SK-N-MC (cell line): ENCODE measurements at regions not wholly inside any gene's neighbourhood (a gene's known extent, or its start where the extent isn't known, plus 50 kb on each side); places are given as distances from the start of the nearest gene placed in this dataset.
"Not testable (repeated sequence)": the region's sequence is repeated elsewhere in the genome, so short reads cannot be mapped to it uniquely, and the experiment has no call there.

Source experiments
- DNase-seq: peaks from one replicate; pipeline ENCODE4 v3.0.0-alpha.2; 2011; ENCODE audit warnings: low read depth, low spot score
- H3K27ac ChIP-seq: fragments of 200-600 bp; sonication (generic); 2 replicates; pipeline ENCODE4 v1.5.1; 2016; ENCODE audit warnings: mixed run types
- H3K36me3 ChIP-seq: fragments of 200-600 bp; sonication (generic); 2 replicates; pipeline ENCODE4 v1.6.1; 2017; ENCODE audit warnings: antibody characterized with exemption, low read length, mixed read lengths; ENCODE audit not compliant: insufficient read depth
- H3K4me3 ChIP-seq: fragments of 200-600 bp; sonication (generic); 2 replicates; pipeline ENCODE4 v1.5.1; 2016
- H3K9ac ChIP-seq: fragments of 200-600 bp; sonication (generic); 2 replicates; pipeline ENCODE4 v1.8.0; 2017; ENCODE audit warnings: mixed run types, mixed read lengths; ENCODE audit not compliant: insufficient read length
- H3K9me3 ChIP-seq: fragments of 200-600 bp; sonication (generic); 2 replicates; pipeline ENCODE4 v1.6.1; 2017; ENCODE audit warnings: low read depth, mild to moderate bottlenecking, antibody characterized with exemption, low read length, moderate library complexity, mixed read lengths
- EZH2 ChIP-seq: fragments of 200-600 bp; sonication (generic); IDR thresholded peaks from one replicate; pipeline ENCODE4 v1.6.1; 2017; ENCODE audit warnings: antibody characterized with exemption
- FOXP2 ChIP-seq: optimal IDR thresholded peaks from 2 replicates; pipeline ENCODE3; 2011; ENCODE audit warnings: mild to moderate bottlenecking, moderate library complexity; ENCODE audit not compliant: insufficient read depth; ENCODE audit errors: extremely low read length, control extremely low read depth
- POLR2AphosphoS5 ChIP-seq: IDR thresholded peaks from 2 replicates; pipeline ENCODE4 v1.6.1; 2012; ENCODE audit warnings: mild to moderate bottlenecking, low read depth, low read length, borderline replicate concordance

GRCh38 chr3:8329598-8329997 lies 172.0 kb upstream of the LMCD1 start:
- Histone ChIP-seq H3K27ac (no peak overlapping the region), H3K4me3 (no peak overlapping the region)

DNA sequence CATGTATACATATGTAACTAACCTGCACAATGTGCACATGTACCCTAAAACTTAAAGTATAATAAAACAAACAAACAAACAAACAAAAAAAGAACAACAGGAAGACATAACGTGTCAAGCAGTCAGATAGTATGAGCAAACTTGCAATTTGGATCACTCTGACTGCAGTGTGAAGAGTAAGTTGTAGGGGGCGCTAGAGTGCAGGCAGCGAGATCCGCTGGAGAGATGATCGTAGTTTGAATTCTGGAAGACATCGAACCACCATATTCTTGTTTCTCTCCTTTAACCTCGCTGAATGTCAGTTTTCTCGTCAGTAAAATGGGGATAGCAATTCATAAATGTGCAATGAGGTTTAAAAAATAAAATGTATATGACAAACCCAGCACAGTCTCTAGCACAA lies 165.2 kb upstream of the LMCD1 start:
- no peaks in the 10 kb centered on the region for H3K36me3 ChIP-seq
- no peak for TF ChIP-seq POLR2AphosphoS5
- no peak for TF ChIP-seq FOXP2
- no peak for TF ChIP-seq EZH2
- no peak overlapping the region for H3K4me3 ChIP-seq
- no peak overlapping the region for H3K9ac ChIP-seq
- H3K27ac ChIP-seq: no peak overlapping the region
- no peaks in the 10 kb centered on the region for H3K9me3 ChIP-seq
- DNase-seq: no peak

More at GRCh38 chr3:8329598-8329997, 172.0 kb upstream of the LMCD1 start:
- Histone ChIP-seq H3K9me3 (no peaks in the 10 kb centered on the region), H3K36me3 (no peaks in the 10 kb centered on the region), H3K9ac (no peak overlapping the region)
- no peak for DNase-seq
- TF ChIP-seq EZH2: no peak
- no peak for TF ChIP-seq FOXP2
- no peak for TF ChIP-seq POLR2AphosphoS5

GRCh38 chr3:8338424-8338823 lies 163.2 kb upstream of the LMCD1 start:
- TF ChIP-seq EZH2 (no peak), POLR2AphosphoS5 (no peak), FOXP2 (no peak)
- DNase-seq: no peak
- Histone ChIP-seq H3K27ac (no peak overlapping the region), H3K4me3 (no peak overlapping the region), H3K9ac (no peak overlapping the region), H3K9me3 (no peaks in the 10 kb centered on the region), H3K36me3 (no peaks in the 10 kb centered on the region)

DNA sequence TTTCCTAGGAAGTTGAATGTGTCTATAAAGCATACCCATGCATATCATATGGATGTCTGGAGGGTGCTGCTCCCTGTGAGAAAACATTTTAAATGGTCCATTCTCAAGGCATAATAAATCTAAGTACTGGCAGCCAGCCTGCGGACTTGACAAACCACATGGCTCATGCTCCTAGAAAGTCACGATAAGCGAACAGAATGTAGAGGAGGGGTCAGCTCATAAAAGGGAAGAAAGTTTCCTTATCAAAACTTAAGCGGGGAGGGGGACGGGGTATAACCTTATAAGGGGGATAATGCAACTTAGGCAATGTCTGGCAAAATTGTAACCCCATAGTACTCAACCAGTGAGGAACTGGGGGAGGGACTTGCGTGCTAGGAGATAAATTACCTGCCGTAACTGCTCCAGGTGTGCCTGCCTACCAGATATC lies 159.8 kb upstream of the LMCD1 start:
- Histone ChIP-seq H3K9ac (no peak overlapping the region), H3K36me3 (no peaks in the 10 kb centered on the region), H3K9me3 (no peaks in the 10 kb centered on the region), H3K4me3 (no peak overlapping the region), H3K27ac (no peak overlapping the region)
- no peak for DNase-seq
- TF ChIP-seq FOXP2 (no peak), POLR2AphosphoS5 (no peak), EZH2 (no peak)

GRCh38 chr3:8343058-8343457 lies 158.6 kb upstream of the LMCD1 start:
- no peak for DNase-seq
- TF ChIP-seq FOXP2 (no peak), EZH2 (no peak), POLR2AphosphoS5 (no peak)
- H3K9me3 ChIP-seq: no peaks in the 10 kb centered on the region

DNA sequence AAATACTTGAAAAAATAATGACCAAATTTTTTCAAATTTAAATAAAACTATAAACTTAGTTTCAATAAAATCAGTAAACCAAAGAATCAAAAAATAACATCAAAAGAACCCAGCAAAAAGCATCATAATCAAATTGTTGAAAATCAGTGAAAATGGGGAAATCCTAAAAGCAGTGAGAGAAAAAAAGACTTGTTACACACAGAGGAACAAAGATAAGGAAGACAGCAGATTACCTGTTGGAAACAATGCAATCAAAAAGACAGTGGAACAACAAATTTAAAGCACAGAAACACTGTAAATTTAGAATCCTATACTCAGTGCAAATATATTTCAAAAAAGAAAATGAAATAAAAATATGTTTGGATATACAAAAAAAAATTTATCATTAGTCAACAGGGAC lies 156.2 kb upstream of the LMCD1 start:
- TF ChIP-seq POLR2AphosphoS5: no peak
- no peak for TF ChIP-seq FOXP2
- TF ChIP-seq EZH2: no peak
- Histone ChIP-seq H3K9ac (no peak overlapping the region), H3K9me3 (no peaks in the 10 kb centered on the region), H3K36me3 (no peaks in the 10 kb centered on the region), H3K4me3 (no peak overlapping the region), H3K27ac (no peak overlapping the region)
- no peak for DNase-seq

More at GRCh38 chr3:8343058-8343457, 158.6 kb upstream of the LMCD1 start:
- Histone ChIP-seq H3K9ac (no peak overlapping the region), H3K27ac (no peak overlapping the region), H3K4me3 (no peak overlapping the region), H3K36me3 (no peaks in the 10 kb centered on the region)

DNA sequence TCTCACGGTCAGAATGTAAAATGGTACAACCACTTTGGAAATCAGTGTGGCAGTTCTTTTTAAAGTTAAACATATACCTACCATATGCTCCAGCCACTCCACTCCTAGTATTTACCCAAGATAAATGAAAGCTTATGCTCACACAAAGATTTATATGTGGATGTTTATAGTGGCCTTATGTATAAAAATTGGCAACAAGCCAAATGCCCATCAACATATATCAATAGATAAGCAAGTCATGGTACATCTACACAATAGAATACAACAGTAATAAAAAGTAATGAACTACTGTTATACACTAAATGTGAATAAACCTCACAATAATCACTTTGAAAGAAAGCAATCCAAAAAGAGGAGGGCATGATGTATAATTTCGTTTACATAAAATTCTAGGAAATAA lies 153.5 kb upstream of the LMCD1 start:
- Histone ChIP-seq H3K27ac (no peak overlapping the region), H3K4me3 (no peak overlapping the region), H3K36me3 (no peaks in the 10 kb centered on the region), H3K9ac (no peak overlapping the region), H3K9me3 (no peaks in the 10 kb centered on the region)
- DNase-seq: no peak
- no peak for TF ChIP-seq EZH2
- no peak for TF ChIP-seq POLR2AphosphoS5
- no peak for TF ChIP-seq FOXP2

- Histone ChIP-seq H3K9me3 (no peaks in the 10 kb centered on the region), H3K27ac (no peak overlapping the region), H3K9ac (no peak overlapping the region), H3K4me3 (no peak overlapping the region), H3K36me3 (no peaks in the 10 kb centered on the region)
- DNase-seq: no peak
- TF ChIP-seq EZH2 (no peak), FOXP2 (no peak), POLR2AphosphoS5 (no peak)
Observed at GRCh38 chr3:8352475-8352874, 149.1 kb upstream of the LMCD1 start.

- no peaks in the 10 kb centered on the region for H3K9me3 ChIP-seq
- TF ChIP-seq FOXP2 (no peak), POLR2AphosphoS5 (no peak), EZH2 (no peak)
- no peak overlapping the region for H3K9ac ChIP-seq
- no peak for DNase-seq
- no peaks in the 10 kb centered on the region for H3K36me3 ChIP-seq
- H3K4me3 ChIP-seq: no peak overlapping the region
- no peak overlapping the region for H3K27ac ChIP-seq
Observed at GRCh38 chr3:8353364-8353763, 148.3 kb upstream of the LMCD1 start.

DNA sequence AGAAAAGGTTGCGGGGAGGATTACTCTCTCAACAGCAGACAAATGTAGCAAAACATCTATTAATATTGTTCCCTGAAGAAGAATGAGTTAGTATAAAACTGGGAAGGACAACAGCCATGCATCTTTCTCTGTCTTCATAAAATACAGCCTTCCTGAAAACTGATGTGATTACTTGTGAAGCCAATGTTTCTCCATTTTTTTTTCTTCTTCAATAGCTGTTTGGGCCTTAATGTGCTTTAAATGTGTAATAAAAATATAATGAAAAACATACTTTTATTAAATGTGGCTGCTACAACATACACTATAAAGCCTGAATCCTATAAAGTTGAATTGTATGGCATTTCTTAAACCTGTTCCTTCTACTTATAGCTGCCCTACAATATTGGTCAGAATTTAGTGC lies 146.3 kb upstream of the LMCD1 start:
- Histone ChIP-seq H3K4me3 (no peak overlapping the region), H3K27ac (no peak overlapping the region), H3K9me3 (no peaks in the 10 kb centered on the region), H3K9ac (no peak overlapping the region), H3K36me3 (no peaks in the 10 kb centered on the region)
- TF ChIP-seq POLR2AphosphoS5 (no peak), FOXP2 (no peak), EZH2 (no peak)
- DNase-seq: no peak

GRCh38 chr3:8356066-8356465 lies 145.6 kb upstream of the LMCD1 start:
- H3K9me3 ChIP-seq, H3K27ac ChIP-seq, H3K36me3 ChIP-seq, H3K9ac ChIP-seq, DNase-seq, H3K4me3 ChIP-seq: not testable (repeated sequence)
